HG02623 (cell line): ENCODE measurements at regions not wholly inside any gene's neighbourhood (a gene's known extent, or its start where the extent isn't known, plus 50 kb on each side); places are given as distances from the start of the nearest gene placed in this dataset.

ENCODE experiments used
- ATAC-seq: cut with Tn5 transposase; IDR thresholded peaks from one replicate; pipeline ENCODE4 v1.9.1; 2021; ENCODE audit warnings: moderate library complexity; ENCODE audit not compliant: unreplicated experiment

DNA sequence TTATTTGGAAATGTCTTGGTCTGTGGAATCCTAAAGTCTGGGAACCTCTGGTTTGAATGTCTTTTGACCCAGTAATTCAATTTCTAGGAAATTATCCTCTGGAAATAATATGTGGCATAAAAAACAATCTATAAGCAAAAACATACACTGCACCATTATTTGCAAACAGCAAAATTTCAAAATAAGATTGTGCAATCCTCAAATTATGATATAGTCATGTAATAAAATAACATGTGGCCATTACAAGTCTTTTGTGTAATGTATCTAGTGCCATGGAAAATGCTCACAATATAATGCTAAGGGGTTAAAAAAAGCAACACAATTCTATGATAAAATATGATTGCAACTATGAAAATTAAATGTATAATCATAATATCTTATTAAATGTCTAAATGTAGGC, 312.9 kb upstream of the RUNX1 start:
- ATAC-seq: no peak

DNA sequence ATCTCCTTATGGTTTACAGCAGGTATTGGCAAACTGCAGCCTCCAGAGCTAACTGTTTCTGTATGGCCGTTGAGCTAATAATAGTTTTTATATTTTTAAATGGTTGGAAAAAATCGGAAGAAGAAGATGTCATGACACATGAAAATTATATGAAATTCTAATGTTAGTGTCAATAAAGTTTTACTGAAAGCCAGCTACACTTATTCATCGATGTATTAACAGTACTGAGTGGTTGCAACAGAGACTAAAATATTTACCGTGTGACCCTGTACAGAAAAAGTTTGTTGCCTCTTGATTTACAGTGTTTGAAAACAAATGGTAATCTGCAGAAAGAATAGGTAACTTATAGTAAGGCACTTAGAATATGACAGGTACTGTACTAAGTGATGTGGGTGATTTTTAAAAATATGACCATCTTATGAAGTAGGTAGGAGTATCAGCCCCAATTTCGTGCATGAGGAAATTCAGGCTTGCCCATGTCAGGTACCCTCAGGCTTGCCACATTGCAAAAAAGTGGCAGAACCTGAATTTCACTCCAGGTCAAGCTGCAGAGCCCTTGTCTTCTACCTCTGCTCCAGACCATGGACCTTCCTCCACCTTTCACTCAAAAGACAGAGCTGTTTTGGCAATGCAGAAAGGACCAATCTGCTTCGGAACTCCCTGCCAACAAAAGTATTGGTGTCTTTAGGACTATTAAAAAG, 311.9 kb upstream of the RUNX1 start:
- no peak for ATAC-seq

DNA sequence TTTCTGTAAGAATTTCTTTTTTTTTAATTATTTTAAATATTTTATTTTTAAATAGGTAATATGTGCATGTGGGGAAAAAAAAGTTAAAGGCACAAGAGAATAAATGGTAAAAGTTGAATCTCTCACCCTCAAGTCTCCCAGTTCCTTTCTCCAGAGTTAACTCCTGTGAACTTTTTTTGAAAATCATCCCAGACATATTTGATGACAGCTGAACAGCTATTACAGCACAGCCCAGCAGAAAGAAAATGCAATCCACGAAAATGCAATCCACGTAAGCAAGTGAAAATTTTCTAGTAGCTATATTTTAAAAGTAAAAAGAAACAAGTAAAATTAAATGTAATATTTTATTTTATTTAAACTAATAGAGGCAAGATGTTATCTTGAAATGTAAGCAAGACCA, 310.0 kb upstream of the RUNX1 start:
- ATAC-seq: no peak

DNA sequence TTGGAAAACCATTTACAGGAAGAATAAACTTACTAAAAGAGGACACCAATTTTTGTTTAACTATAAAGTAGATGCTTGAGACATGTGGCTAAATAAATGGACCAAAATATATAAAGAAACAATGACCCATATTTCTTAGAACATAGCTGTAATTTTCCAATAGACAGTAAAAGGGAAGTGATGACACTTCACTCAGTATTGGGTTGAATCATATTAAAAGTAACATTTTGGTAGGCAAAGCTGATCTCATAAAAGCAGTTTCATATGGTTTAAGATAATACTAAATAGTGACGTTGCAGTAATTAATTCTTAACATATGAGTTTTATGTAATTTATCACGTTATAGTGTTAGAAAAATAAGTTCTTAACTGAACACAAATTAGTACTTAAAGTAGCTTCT, 308.9 kb upstream of the RUNX1 start:
- ATAC-seq: no peak

DNA sequence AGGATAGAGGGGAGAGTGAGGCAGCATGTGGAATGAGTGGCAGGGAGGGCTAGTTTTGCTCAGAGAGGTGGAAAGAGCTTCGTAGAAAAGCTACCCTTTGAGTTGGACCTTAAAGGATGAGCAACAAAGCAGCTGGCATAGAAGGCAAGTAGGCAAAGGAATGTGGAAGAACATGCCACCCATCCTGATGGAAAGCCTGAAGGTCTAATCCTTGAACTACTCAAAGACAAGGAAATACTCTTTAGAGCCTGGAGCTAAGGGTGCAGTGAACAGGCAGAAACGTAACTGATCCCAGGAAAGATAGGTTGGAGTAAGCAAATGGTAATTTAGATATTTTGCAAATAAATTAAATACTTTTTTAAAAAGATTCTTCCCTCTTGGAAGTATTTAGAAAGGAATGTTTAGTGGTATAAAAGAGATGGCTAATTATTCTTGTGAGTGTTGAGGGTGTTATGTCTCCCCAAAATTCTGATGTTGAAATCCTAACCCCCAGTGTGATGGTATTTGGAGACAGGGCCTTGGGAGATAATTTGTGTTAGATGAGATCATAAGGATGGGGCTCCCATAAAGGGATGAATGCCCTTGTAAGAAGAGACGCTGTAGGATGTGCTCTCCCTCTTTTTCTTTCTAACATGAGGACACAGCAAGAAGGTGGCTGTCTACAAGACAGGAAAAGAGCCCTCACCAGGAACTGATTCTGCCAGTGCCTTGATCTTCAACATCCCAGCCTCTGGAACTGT, 308.1 kb upstream of the RUNX1 start:
- ATAC-seq: no peak

DNA sequence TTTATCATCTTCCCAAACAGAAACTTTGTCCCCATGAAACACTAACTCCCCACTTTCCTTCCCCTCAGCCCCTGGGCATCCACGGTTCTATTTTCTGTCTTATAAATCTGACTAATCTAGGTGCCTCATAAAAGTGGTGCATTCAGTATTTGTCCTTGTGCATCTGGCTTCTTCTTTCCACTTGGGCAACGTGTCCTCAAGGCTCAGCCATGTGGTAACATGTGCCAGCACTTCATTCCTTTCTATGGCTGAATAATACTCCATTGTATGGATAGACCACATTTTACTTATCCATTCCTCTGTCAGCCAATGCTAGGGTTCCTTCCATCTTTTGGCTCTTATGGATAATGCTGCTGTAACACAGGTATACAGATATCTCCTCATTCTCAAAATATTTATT, 305.0 kb upstream of the RUNX1 start:
- ATAC-seq: no peak

DNA sequence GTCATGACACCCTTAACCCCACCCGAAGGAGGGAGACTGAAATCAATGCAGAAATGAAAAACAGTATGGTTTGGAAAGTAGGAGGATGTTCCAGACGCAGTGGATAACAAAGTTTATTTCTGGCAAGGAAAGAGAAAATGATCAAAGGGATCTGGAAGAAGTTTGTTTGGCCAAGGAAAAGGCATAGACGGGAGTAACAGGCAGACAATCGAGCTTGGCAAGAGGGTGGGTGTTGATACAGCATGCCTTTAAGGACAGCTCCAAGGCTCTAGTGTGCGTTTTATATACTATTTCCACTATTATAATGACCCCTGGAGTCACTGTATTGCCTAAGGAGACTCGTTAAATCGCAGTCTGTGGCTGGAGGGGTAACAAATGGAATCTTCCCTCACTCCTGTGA, 303.7 kb upstream of the RUNX1 start:
- ATAC-seq: no peak

DNA sequence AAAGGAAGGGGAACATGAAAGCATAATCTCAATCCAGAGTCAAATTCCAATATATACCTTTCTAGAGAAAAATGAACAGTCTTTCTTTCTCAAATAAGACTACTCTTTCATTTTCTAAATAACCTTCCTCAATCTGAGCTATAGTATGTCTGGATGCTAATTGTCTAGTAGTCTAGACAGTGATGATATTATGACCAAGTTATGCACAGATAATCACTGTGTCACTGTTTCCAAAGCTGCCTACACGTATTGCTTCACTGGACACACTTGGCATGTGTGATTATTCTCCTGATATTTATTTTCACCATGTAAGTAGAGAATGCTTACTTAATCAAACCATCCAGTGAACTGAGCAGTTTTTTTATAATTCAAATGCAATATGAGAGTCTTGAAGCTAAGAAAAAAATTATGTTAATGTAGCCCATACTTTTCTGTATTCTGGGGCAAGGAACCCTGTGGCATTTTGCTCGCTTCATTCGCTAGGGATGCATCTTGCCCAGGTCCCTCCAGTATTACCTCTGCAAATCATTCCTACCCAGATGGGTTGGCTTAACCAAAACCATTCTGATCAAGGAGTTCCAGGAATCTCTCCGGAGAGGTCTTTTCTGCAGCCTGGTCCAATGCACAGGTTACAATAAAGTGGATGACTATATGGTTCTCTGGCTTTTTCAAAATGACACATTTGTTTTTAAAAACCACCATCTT, 303.1 kb upstream of the RUNX1 start:
- ATAC-seq: no peak

DNA sequence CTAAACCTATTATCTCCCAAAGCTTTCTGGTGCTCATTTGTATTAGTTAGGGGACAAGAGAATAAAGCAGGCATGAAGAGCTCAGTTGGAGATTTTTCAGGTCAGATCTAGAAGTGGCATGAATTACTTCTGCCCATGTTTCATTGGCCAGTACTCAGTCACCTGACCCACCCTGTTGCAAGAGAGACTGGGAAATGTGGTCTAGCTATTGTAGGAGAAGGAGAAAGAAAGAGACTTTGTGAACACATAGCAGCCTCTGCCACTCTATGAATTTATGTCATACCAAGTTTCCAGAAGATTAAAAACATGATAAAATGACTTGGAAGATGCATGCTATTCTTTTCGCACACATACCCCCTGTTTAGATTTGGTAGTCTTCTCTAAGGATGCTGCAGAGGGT, 302.3 kb upstream of the RUNX1 start:
- ATAC-seq: no peak

DNA sequence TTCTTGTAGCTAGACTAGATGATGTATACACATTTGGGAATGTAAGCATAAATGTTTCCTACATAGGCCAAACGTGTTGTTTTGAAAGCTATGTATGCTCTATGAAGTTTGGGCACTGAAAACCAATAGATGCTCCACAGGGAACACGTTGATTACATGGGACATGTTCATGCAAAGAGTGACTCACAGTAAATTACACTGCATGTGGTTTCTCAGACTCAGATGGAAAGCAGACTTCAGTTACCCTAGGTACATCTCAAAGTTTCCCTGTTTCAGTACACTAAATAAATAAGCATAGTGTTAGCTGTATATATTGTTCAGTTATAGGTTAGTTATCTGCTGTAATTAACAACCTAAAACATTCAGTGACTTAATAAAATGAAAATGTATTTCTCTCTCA, 301.9 kb upstream of the RUNX1 start:
- no peak for ATAC-seq

DNA sequence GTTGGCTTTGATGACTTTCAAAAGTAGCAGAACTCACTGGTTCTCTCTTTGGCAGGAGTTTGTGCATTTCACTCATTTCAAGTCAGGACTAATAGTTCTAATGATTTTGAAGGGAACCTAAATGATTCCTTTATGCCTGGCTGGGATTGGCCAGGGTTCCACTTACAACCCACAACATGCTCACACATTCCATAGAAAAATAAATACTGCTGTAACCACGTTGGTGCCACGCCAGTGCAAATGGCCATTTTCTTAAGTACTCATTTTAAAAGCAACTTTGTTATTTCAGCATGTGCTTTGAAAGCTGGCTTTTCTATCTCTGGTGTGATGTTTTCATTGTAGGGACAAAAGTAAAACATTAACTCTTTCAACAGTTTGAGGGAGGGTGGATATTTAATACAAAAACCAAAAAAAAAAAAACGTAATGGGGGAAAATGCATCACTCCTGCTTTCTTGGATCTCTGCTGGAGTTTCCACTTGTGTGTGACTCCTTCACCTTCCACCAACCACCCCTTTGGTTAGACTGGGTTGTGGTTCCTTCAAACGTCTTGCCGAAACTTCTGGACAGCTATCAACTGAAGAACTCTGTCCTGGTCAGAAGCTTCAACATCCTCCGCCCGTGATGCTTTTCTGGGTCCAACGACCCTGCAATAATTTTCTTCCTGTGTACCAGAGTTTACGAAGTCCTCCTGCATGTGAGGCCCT, 300.4 kb upstream of the RUNX1 start:
- ATAC-seq: no peak

DNA sequence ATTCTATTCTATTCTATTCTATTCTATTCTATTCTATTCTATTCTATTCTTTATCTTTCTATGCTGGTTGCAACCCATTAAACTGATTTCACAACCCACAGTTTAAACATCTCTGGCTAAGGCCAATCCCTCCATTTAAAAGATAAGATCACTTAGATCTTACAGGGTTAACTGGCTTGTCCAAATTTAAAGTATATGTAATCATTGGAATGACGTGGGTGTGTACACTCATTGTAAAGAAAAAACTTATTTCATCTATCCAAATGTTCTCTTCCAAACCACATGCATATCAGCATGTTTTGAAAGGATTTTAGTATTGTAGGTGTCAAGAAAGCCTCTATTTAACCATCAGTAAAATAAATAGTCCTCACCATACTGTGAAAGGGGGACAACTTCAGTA, 299.6 kb upstream of the RUNX1 start:
- no peak for ATAC-seq

DNA sequence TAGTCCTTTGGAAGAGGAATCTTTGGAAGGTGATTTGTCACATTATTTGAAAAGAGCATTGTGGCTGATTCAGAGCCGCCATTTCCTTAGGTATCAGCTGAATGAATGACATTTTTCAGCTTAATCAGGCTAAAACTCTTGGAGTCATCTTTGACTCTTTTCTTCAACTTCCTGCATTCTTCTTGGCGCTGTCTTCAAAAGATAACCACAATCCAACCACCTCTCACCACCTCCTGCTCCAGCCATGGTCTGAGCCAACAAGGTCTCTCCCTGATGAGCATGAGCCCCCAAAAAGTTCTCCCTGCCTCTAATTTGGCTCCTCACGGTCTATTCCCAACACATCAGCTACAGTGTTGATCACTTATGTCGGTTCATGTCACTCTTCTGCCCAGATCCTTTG, 297.6 kb upstream of the RUNX1 start:
- ATAC-seq: no peak

DNA sequence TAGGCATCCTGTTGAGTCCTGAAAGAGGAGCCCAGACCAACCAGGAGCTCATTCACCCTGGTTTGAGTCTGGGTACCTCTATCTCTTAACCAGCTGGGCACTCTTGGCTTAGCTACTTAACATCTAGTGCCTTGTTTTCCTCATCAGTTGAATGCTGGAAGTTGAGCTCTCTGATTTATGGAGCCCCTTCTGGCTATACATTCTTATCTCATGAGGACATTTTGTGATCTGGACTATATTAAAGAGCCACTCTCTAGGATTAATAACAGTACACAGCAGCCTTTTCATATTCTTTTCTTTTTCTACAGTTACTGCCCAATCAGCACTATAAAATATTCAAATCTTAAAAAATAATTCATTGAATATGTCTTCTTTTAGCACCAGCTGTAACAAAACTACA, 296.9 kb upstream of the RUNX1 start:
- ATAC-seq: no peak

DNA sequence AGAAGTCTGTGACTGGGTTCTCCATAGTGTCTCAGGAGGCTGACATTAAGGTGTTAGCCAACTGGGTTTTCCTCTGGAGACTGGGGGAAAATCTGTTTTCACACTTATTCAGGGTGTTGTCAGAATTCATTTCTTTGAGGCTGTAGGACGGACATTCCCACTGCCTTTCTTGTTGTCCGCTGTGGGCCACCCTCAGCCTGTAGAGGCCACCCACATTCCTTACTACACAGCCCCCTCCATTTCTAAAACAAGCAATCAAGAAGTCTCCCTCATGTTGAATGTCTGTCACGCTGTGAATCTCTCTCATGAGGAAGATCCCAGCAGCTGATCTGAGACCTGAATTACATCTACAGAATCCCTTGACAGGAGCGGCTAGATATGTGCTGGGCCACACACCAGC, 295.5 kb upstream of the RUNX1 start:
- ATAC-seq: no peak

DNA sequence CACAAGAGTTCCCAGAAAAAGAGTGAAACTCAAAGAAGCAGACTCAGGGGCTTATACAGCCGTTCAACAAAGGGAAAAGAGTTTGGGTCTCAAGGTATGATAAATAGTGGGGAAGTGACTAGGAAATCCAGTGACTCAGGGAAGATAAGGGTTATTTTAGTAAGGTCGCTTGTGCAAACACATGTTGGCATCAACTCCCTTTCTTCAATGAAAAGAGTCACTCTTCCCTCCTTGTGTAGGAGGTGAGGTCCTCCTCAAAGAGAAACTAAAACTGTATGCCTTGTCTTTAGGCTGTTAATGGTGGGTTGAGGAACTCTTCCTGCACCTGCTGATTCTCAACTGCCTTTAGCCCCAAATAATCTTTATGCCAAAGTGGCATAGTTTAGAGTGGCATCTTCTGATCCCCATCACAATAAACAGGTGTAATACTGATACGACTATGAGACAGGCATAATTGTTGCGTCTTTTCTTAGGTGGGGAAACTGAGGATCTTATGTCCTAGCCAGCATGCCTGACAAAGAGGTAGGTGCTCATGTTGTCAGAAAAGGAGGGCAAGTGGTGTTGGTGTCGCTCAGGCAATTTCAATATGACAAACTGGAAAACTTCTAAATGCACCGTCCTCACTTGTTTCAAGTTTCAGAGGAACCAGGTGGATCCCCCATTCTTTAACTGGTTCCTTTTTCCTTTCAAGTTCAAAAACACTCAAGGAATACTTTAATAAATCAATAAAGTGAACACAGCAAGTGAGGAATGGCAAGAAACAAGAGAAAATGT, 294.1 kb upstream of the RUNX1 start:
- ATAC-seq: no peak

DNA sequence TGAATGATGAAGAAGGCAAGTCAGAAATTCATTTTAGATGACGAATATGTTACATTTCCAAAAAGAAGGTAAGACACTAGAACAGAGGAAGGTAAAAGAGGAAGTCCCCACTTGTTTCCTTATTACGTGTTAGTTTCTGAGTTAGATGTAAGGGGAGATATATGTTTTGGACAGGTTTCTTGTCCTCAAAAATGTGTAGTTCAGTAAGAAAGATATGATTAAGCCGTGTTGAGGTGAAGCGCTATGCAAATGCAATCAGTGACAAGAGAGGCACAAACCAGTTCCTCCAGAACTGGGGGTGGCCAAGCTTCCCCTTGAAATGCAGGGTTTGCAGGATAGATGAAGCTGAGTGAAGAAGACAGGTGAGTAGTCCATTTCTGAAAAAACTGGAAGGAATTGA, 293.3 kb upstream of the RUNX1 start:
- ATAC-seq: peak; percentile 58

DNA sequence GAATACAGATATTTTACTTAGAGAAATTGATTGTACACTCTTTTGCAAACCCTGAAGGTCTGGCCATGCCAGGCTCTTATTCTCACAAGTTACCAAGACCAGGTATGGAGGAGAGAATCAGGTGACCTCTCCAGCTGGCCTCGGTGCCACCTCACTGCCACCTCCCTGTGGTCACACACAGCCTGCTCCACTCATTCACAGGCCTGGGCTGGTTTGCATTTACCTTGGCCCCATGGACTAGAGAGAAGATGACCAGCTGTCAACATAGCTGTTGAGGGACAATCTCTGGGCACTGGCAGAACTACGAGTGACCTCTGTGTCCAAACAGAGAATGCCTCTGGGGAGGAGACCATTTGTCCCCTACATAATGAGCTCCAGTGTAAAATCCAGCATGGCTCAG, 291.2 kb upstream of the RUNX1 start:
- ATAC-seq: no peak

DNA sequence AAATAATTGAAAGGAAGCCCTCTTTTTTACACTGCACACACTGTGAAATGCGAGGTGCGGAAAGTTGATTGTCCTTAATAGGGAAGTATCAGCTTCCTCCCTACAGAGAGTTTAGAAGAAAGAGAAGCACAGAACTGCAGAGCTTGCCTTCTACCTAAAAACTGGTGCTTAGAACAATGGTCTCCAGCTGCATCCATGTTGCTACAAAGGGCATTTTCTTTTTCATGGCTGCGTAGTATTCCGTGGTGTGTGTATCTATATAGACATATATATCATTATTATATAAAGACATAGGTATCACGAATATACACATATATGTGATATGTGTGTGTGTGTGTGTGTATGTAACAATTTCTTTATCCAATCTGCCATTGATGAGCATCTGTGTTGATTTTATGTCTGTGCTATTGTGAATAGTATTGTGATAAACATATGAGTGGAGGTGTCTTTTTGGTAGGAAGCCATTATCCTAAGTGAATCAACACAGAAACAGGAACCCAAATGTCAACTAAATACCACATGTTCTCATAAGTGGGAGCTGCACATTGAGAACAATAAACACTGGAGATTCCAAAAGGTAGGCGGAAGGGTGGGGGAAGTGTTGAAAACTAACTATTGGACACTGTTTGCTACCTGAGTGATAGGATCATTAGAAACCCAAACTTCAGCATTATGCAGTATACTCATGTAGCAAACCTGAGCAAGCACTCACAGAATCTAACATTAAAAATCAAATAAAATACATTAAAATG, 290.0 kb upstream of the RUNX1 start:
- no peak for ATAC-seq

DNA sequence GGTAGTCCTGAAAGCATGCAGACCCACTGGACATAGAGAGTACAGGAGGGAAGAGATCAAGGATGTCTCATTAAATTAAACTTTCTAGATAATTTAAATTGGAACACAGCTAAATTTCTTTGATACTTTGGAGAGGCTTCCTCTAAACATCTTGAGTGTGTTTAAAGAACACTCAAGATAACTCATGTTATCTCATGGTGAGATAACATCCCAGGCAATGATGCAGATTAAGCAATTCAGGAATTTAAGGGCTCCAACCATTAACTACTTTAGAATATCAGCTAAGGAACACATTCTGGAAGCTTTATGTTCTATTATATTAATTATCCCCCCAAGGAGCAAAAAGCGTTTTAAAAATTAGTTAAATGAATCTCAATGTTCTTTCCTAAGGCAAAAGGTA, 289.2 kb upstream of the RUNX1 start:
- no peak for ATAC-seq
